ENCODE measurements at regions not wholly inside any gene's neighbourhood (a gene's known extent, or its start where the extent isn't known, plus 50 kb on each side); places are given as distances from the start of the nearest gene placed in this dataset.

GRCh38 chr13:44266772-44267171, 106.9 kb upstream of the SERP2 start:
- ATAC-seq: no peak
- DNase-seq (ENCODE audit: low spot score): no peak
- Histone ChIP-seq H3K27ac (ENCODE audit: low read depth) (no peak overlapping the region), H3K4me3 (no peak overlapping the region), H3K4me1 (ENCODE audit: insufficient read depth) (no peaks in the 10 kb centered on the region), H3K36me3 (ENCODE audit: insufficient read depth) (no peaks in the 10 kb centered on the region), H3K4me2 (no peak overlapping the region), H4K20me1 (replicated peaks; ENCODE audit: insufficient read depth) (no peaks in the 10 kb centered on the region), H3K79me2 (replicated peaks; ENCODE audit: insufficient read depth) (no peaks in the 10 kb centered on the region), H3K9me2 (ENCODE audit: insufficient read depth) (no peaks in the 10 kb centered on the region), H2AFZ (no peak overlapping the region), H3K27me3 (ENCODE audit: insufficient read depth) (no peaks in the 10 kb centered on the region), H3F3A (replicated peaks; ENCODE audit: low read depth) (no peaks in the 10 kb centered on the region)
- Mint-ChIP-seq H3K9me3 (peaks cover 4% of the 10 kb centered on the region), H3K27ac (no peak overlapping the region), H3K4me3 (no peak overlapping the region), H3K4me1 (peaks cover 3% of the 10 kb centered on the region; the same call in 2 of the 3 replicates), H3K36me3 (ENCODE audit: low read depth) (peaks cover 5% of the 10 kb centered on the region; the same call in 1 of the 3 replicates), H3K27me3 (ENCODE audit: insufficient read depth, low read depth, poor library complexity) (peaks cover 6% of the 10 kb centered on the region)
- no peak for TF ChIP-seq CTCF (conservative IDR thresholded peaks at IDR 0.05; ENCODE audit: low read depth in 2 of 2)
- TF ChIP-seq EZH2phosphoT487 (IDR thresholded peaks at IDR 0.05; ENCODE audit: unreplicated experiment): no peak
- TF ChIP-seq NANOG (IDR thresholded peaks at IDR 0.05; ENCODE audit: borderline replicate concordance): no peak
- no peak for TF ChIP-seq ZNF114 (CRISPR knock-in tag; IDR thresholded peaks at IDR 0.05)
- TF ChIP-seq ETS1 (IDR thresholded peaks at IDR 0.05): no peak
- no peak for TF ChIP-seq JUNB (IDR thresholded peaks at IDR 0.05; ENCODE audit: unreplicated experiment)
- no peak for TF ChIP-seq ZNF331 (CRISPR knock-in tag; IDR thresholded peaks at IDR 0.05; ENCODE audit: low read depth)
- TF ChIP-seq POLR2AphosphoS5 (IDR thresholded peaks at IDR 0.05; ENCODE audit: low read depth): no peak
- TF ChIP-seq CREB1 (CRISPR knock-in tag; IDR thresholded peaks at IDR 0.05; ENCODE audit: low read depth): no peak
- TF ChIP-seq STAT1 (IDR thresholded peaks at IDR 0.05; ENCODE audit: unreplicated experiment): no peak
- no peak for TF ChIP-seq REST (IDR thresholded peaks at IDR 0.05; ENCODE audit: unreplicated experiment)
- no peak for TF ChIP-seq ZNF462 (CRISPR knock-in tag; IDR thresholded peaks at IDR 0.05)
- TF ChIP-seq EZH2 (IDR thresholded peaks at IDR 0.05; ENCODE audit: low read depth, unreplicated experiment): no peak
